ENCODE measurements at regions not wholly inside any gene's neighbourhood (a gene's known extent, or its start where the extent isn't known, plus 50 kb on each side); places are given as distances from the start of the nearest gene placed in this dataset.
"Not testable (repeated sequence)": the region's sequence is repeated elsewhere in the genome, so short reads cannot be mapped to it uniquely, and the experiment has no call there.

DNA sequence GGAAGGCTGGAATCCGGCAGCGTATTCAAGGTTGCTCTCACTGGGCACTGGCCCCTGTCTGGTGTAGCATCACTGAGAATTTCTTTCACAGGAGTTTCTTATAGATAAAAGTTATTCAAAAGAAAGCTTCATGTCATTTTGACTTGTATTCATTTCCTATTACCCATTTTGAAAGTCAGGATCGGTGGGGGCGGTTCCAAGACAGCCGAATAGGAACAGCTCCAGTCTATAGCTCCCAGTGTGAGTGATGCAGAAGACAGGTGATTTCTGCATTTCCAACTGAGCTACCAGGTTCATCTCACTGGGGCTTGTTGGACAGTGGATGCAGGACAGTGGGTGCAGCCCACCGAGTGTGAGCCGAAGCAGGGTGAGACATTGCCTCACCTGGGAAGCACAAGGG is 51.5 kb upstream of the CDC42EP3 start:
- not testable (repeated sequence) for H3K27ac Mint-ChIP-seq, H3K36me3 Mint-ChIP-seq

DNA sequence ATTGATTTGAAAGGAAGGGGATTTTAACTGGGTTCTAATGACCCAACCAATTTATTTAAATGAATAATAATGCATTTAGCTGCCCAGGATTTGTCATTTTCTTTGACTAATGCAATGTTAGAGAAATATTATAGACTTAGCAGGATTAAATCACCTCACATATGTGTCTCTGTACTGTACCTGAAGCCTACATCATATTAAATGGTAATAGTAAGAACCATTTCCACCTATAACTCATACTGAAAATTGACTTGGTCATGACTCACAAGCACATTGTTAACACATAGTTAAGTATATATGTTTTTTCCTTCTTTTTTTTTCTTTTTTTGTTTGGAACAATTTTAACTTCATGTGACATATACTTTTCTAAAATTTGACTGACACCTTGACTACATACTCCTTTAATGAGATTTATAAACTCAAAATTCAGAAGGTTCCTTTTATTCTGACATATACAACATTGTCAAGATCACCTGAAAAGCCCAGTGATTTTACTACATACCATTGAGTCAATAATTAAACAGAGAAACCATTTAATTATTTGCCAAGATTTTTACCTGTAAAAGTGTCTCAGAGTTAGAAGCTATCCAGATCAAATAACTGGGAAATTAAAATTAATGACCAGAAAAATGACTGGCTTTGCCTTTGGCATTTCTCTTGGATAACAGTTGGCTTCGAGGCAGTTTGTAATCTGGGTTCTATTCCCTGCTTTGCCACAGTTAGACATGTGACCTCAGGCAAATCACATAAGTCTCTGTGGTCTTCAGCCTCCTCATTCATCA is 58.8 kb upstream of the CDC42EP3 start:
- Mint-ChIP-seq H3K9me3 (peaks cover 4% of the 10 kb centered on the region), H3K36me3 (no peaks in the 10 kb centered on the region), H3K27me3 (no peaks in the 10 kb centered on the region), H3K27ac (no peak overlapping the region), H3K4me3 (no peak overlapping the region), H3K4me1 (no peaks in the 10 kb centered on the region)
- no peak for ATAC-seq

More for the DNA sequence above, 51.5 kb upstream of the CDC42EP3 start:
- not testable (repeated sequence) for H3K9me3 Mint-ChIP-seq, H3K27me3 Mint-ChIP-seq, H3K4me3 Mint-ChIP-seq, H3K4me1 Mint-ChIP-seq, ATAC-seq

DNA sequence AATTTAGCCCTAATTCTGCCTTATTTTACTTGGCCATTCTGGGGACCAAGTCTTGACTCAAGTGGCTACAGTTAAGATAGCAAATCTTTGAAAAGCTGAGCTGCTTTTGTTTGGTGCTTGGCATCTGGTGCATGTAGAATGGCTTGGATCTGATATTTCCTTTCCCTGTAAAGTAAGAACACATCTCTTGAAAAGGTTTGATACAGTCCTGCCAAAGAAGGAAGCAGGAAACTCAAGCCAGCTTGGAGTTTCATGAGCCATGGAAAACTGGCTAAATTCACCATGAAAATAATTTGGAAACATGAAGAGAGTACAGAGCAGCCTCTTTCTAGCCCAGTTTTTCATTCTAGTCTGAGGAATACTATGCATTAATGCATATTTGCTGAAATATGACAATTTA is 61.0 kb upstream of the CDC42EP3 start:
- ATAC-seq, H3K36me3 Mint-ChIP-seq, H3K9me3 Mint-ChIP-seq, H3K27ac Mint-ChIP-seq, H3K4me1 Mint-ChIP-seq, H3K4me3 Mint-ChIP-seq, H3K27me3 Mint-ChIP-seq: not testable (repeated sequence)

DNA sequence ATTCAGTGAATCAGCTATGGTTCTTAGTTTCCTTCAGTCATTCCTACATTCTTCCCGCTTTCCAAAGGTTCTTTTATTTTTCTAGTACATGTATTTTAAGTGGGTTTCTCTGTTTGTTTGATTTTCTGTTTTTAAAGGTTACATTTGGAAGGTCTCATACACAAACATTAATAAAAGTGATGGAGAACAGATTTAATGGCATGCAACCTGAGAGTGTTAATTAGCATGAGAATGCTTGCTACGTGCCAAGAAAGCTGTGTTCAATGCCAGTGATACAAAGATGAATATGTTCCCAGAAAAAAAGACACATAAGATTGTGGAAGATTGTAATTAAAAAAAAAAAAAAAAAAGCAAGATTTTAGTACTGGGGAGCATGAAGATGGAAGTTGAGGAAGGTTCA is 61.8 kb upstream of the CDC42EP3 start:
- peaks cover 1% of the 10 kb centered on the region for H3K9me3 Mint-ChIP-seq
- no peak for ATAC-seq
- H3K36me3 Mint-ChIP-seq = no peaks in the 10 kb centered on the region
- no peaks in the 10 kb centered on the region for H3K27me3 Mint-ChIP-seq
- no peak overlapping the region for H3K27ac Mint-ChIP-seq
- no peak overlapping the region for H3K4me3 Mint-ChIP-seq
- H3K4me1 Mint-ChIP-seq = no peaks in the 10 kb centered on the region

DNA sequence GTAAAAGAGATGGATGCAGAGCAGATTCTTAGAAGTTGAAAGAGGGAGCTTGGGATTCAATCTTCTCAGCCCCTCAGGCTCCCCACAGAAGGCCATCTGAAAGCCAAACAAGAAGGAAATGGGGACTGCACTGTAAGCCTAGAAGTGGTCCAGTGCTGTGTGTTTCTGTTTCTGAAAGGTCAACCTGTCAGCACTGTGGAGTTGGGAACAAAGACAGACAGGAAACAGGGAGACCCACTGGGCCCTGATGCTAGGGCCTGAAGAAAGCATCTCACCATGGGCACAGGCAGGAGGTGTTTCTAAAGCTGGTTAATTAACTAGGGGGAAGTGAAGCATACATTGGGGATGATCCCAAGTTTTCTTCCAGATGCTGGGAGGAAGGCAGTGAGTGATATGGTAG is 62.5 kb upstream of the CDC42EP3 start:
- not testable (repeated sequence) for H3K4me1 Mint-ChIP-seq, H3K27ac Mint-ChIP-seq, H3K4me3 Mint-ChIP-seq, H3K9me3 Mint-ChIP-seq, H3K36me3 Mint-ChIP-seq, H3K27me3 Mint-ChIP-seq, ATAC-seq

DNA sequence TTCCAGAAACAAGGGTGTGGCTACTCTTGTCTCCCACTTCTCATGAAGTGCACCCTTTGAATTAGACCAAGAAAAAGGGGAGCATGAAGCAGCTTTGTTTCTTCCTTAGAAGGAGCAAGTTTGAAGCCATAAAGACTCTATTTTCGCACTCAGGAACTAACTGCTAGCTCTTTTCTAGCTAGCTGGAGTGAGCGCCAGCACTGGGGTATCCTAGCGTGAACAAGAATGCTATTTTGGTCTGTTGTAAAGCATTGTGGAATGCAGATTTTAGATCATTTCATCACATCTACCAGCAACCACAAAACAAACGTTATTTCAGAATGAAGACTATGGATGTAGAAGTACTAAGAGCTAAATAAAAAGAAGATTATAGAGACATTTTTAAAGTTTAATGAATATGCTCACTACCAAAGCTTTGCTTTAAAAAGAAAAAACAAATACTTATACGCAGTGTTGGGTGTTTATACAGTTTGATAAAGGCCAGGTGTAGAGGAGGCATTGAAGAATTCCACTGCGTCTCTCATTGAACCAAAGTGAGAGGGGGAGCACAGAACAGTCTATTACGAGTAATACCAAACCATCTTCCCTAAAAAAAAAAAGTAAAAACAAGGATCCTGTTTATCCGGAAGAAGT is 63.6 kb upstream of the CDC42EP3 start:
- H3K9me3 Mint-ChIP-seq, H3K4me3 Mint-ChIP-seq, H3K27ac Mint-ChIP-seq, ATAC-seq, H3K4me1 Mint-ChIP-seq, H3K27me3 Mint-ChIP-seq, H3K36me3 Mint-ChIP-seq: not testable (repeated sequence)

DNA sequence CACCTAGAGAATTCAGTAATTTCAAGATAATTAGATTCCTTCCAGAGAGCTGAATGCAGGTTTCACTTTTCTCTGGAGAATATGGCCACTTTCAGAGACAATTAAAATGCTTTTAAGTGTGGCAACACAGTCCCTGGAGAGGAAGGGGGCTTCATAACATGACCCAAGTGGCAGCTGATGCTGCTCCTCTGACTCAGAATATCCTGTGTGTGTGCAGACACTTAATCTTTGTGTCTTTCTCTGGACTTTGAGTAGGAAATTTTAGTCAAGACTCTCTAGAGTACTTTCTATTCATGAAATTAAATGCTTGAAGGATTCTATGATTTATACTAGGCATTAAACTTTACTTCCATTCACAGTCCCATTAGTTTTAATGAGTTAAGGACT is 64.1 kb upstream of the CDC42EP3 start:
- not testable (repeated sequence) for H3K27ac Mint-ChIP-seq, H3K36me3 Mint-ChIP-seq, ATAC-seq, H3K27me3 Mint-ChIP-seq, H3K9me3 Mint-ChIP-seq, H3K4me1 Mint-ChIP-seq, H3K4me3 Mint-ChIP-seq

DNA sequence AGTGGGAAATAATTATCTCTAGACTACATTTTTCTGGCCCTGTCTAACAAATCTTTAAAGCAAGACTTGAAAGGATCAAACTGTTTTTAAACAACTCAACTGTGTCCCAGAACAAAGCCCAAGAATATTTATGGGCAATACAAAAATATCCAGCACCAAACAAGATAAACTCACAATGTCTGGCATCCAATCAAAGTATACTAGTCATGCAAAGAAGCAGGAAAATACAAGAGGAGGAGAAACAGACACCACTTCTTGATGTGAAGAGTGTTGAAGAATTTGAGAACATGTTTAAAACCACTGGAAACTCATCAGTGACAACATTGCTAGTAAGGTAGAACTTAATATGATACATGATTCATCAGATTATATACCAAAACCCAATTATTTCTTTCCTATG is 66.1 kb upstream of the CDC42EP3 start:
- ATAC-seq = no peak
- H3K27me3 Mint-ChIP-seq = no peaks in the 10 kb centered on the region
- H3K4me1 Mint-ChIP-seq = no peaks in the 10 kb centered on the region
- H3K27ac Mint-ChIP-seq = no peak overlapping the region
- H3K36me3 Mint-ChIP-seq = no peaks in the 10 kb centered on the region
- H3K9me3 Mint-ChIP-seq = no peaks in the 10 kb centered on the region
- H3K4me3 Mint-ChIP-seq = no peak overlapping the region

DNA sequence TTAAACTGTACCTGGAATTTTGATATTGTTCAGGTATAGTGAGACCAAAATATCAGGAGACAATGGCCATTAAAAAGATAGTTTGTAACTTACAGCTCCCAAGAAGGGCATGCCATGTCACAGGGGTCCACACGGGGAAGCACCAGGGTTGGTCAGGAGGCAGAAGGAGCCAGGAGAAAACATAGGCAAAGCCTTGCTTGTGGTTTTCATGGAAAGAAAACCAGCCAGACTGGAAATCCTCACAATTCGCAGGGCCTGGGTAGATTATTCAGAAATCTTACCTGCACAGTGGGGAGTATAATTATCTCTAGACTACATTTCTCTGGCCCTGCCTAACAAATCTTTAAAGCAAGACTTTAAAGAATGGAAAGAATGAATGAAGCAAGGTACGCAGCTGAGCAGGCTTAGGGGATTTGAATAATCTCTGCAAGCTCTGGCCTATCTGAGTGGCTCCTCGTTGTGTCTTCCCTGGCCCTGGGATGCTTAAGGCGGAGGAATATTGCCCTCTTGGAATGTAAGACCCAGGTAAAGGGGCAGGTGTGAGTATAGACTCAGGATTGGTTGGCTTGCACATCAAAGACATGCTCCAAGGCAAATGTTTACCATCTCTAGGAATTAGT is 66.9 kb upstream of the CDC42EP3 start:
- H3K27me3 Mint-ChIP-seq = no peaks in the 10 kb centered on the region
- no peak overlapping the region for H3K4me3 Mint-ChIP-seq
- H3K9me3 Mint-ChIP-seq = no peaks in the 10 kb centered on the region
- ATAC-seq = no peak
- no peak overlapping the region for H3K27ac Mint-ChIP-seq
- no peaks in the 10 kb centered on the region for H3K4me1 Mint-ChIP-seq
- H3K36me3 Mint-ChIP-seq = no peaks in the 10 kb centered on the region

DNA sequence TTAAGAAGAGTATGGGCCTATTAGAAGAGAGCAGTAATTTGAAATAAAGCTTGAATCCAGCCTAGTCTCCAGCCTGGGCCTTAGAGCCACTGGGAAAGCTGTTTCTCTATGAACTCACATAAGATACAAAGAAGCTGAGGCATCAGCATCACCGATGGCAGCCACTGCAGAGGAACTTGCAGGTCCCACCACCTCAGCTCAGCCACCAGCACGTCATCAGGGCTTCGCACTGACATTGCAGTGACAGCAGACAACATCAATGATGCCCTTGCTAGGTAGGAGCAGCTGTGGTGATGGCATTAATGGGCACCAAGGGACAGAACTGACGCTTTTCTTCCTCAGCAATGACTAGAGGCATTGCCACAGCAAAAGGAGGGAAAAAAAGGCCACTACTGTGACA is 67.7 kb upstream of the CDC42EP3 start:
- Mint-ChIP-seq H3K27ac (no peak overlapping the region), H3K9me3 (no peaks in the 10 kb centered on the region), H3K4me1 (no peaks in the 10 kb centered on the region), H3K36me3 (no peaks in the 10 kb centered on the region), H3K4me3 (no peak overlapping the region), H3K27me3 (no peaks in the 10 kb centered on the region)
- ATAC-seq = no peak

DNA sequence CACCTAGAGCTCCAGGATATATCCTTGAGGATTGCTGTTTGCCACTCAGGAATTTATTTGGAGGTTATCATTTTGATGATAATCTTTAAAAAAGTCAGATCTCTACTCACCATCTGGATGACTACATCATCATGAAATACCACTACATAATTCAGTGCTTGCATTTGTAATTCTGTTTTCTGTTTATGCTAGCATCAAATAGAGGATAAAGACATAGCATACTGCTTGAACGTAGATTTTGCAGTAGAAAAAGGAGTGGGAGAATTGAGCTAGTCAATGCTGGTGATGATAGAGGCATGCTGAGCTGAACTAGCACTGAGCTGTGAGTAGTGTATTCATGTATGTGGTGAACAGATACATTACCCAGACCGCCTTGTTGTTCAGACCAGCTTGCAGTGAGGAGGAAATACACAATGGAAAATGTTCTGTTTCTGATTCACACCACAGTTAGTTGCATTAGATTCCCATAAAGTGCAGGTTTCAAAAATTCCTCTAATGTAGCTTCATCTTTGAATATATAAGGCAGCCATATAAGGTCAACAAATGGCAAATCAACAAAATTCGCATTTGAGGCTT is 68.8 kb upstream of the CDC42EP3 start:
- Mint-ChIP-seq H3K27me3 (no peaks in the 10 kb centered on the region), H3K27ac (no peak overlapping the region), H3K4me3 (no peak overlapping the region), H3K36me3 (no peaks in the 10 kb centered on the region), H3K4me1 (no peaks in the 10 kb centered on the region), H3K9me3 (no peaks in the 10 kb centered on the region)
- no peak for ATAC-seq

DNA sequence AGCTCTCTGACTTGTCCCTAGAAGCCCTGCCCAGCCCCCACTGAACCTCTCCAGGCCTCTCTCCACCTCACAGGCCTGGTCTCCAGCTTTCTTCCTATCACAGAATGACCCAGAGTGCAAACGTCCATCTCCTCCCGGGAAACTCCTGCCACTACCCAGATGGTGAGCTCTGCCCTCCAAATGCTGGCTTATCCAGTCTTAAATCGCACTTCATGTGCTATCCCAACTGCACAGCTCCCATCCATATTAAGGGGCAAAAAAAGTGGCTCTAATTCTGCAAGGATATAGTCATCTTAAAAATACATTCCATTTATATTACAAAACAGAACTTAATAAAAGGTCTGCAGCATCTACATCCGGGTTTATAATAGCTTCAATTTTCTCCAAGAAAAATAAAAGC is 70.8 kb upstream of the CDC42EP3 start:
- Mint-ChIP-seq H3K36me3 (no peaks in the 10 kb centered on the region), H3K4me3 (no peak overlapping the region), H3K27ac (no peak overlapping the region), H3K27me3 (no peaks in the 10 kb centered on the region), H3K9me3 (no peaks in the 10 kb centered on the region), H3K4me1 (no peaks in the 10 kb centered on the region)
- ATAC-seq = no peak

DNA sequence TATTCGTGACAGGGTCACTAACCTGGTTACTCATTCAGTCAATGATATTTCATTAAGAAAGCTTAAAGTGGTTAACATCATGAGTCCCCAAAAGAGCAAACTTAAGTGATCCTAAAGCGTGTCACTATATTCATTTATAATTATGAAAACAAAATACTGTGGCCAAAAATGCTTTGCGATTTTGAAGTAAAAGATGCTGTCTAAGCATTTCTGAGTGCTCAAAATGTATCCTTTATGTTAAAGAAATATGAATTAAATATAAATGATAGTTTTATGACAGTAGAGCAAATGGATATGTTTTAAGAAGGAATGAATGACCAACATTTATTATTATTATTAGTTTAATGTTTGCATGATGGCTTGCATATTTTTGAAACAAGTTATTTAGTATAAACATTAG is 72.6 kb upstream of the CDC42EP3 start:
- ATAC-seq = no peak
- no peak overlapping the region for H3K4me3 Mint-ChIP-seq
- no peak overlapping the region for H3K27ac Mint-ChIP-seq
- no peaks in the 10 kb centered on the region for H3K27me3 Mint-ChIP-seq
- H3K36me3 Mint-ChIP-seq = no peaks in the 10 kb centered on the region
- H3K9me3 Mint-ChIP-seq = no peaks in the 10 kb centered on the region
- H3K4me1 Mint-ChIP-seq = no peaks in the 10 kb centered on the region

DNA sequence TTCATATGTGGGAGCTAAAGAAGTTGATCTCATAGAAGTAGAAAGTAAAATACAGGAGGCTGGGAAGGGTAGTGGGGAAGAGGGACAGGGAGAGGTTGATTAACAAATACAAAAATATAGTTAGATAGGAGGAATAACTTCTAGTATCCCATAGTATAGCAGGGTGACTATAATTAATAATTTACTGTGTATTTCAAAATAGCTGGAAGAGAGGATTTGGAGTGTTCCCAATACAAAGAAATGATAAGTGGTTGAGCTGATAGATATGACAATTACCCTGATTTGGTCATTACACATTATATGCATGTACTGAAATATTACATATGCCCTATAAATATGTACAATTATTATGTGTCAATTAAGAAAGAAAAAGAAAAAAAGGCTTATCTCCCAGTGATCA is 73.5 kb upstream of the CDC42EP3 start:
- not testable (repeated sequence) for H3K36me3 Mint-ChIP-seq, H3K27me3 Mint-ChIP-seq, H3K27ac Mint-ChIP-seq, ATAC-seq, H3K4me3 Mint-ChIP-seq, H3K4me1 Mint-ChIP-seq, H3K9me3 Mint-ChIP-seq

DNA sequence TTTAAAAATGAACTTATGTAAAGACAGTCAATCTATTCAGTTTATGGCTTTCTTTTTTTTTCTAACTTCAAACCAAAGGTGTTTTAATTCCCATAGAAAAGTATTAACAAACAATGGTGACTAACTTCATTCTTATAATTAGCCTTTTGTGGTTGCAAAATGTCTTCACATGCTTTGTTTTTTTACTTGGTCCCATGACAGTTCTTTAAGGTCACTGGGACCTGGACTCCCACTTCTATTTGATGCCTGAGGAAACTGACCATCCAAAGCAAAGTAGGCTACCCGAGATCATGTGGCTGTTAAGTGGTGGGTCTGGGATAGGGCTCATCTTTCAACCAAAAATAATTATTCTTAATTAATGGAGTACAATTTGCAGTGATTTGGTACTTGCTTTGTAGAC is 74.6 kb upstream of the CDC42EP3 start:
- not testable (repeated sequence) for H3K27ac Mint-ChIP-seq, H3K4me3 Mint-ChIP-seq, ATAC-seq, H3K9me3 Mint-ChIP-seq, H3K4me1 Mint-ChIP-seq, H3K36me3 Mint-ChIP-seq, H3K27me3 Mint-ChIP-seq

DNA sequence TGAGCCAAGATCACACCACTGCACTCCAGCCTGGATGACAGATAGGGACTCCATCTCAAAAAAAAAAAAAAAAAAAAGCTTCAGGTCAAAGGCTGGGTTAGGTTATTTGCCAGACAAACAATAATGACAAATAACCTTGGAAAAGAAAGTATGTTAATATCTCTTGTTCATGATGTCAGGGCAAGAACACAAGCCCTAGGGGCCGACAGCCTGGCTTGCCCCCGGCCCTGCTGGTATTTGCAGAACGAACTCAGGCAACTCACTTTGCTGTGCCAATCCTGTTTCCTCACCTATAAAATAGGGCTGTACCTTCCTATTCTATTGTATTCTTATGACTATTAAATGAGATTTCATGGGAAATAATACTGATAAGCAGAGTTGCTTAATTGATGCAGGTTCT is 75.4 kb upstream of the CDC42EP3 start:
- Mint-ChIP-seq H3K27ac (no peak overlapping the region), H3K4me1 (no peaks in the 10 kb centered on the region), H3K36me3 (no peaks in the 10 kb centered on the region), H3K9me3 (no peaks in the 10 kb centered on the region), H3K4me3 (no peak overlapping the region), H3K27me3 (no peaks in the 10 kb centered on the region)
- ATAC-seq = no peak

Data from stimulated activated memory B cell treated with anti-CD40 and anti-IgM and Interleukin-4, amounts not matched to agents 10 μg/mL and 1 μg/mL and 100 μg/mL, for 72 hours (primary cell).